ENCODE measurements at regions not wholly inside any gene's neighbourhood (a gene's known extent, or its start where the extent isn't known, plus 50 kb on each side); places are given as distances from the start of the nearest gene placed in this dataset.
"Not testable (repeated sequence)": the region's sequence is repeated elsewhere in the genome, so short reads cannot be mapped to it uniquely, and the experiment has no call there.

DNA sequence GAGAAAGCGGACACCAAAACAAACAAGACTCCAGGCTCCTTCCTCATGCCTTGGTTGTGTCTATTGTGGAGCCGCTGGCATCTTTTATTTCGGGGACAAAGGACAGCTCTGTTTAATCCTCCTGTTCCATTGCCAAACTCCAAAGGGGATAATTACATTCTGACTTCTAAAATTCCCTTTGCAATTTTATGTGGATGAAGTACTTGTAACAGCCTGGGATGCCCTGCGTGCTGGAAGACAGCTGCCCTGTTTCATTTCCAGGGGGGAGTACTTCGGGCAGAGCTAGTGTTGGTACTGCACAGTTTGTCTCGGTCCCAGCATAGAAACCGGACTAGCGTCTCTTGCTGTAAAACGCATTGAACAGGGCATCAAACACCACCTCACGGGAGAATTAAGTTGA lies 90.9 kb downstream of the BAMBI start:
- intact Hi-C loops (cut with DNase I; ENCODE audit: low total_unique reads) = no loop called here
- no peak for DNase-seq (ENCODE audit: low spot score in 2 of 2)
- TF ChIP-seq CTCF (IDR thresholded peaks at IDR 0.05) (no peak), POLR2A (IDR thresholded peaks at IDR 0.05) (no peak)
- WGBS, 2 donors = 64 to 71% methylated on average over 10 of the region's 10 CpGs
- H3K4me3 ChIP-seq (ENCODE audit: low read depth, poor library complexity, severe bottlenecking) = no peak overlapping the region

- 43 to 55% methylated on average over 4 of the region's 4 CpGs for WGBS, 2 donors
- TF ChIP-seq CTCF (IDR thresholded peaks at IDR 0.05) = no peak
- no peak for TF ChIP-seq POLR2A (IDR thresholded peaks at IDR 0.05)
- no peak overlapping the region for H3K4me3 ChIP-seq (ENCODE audit: low read depth, poor library complexity, severe bottlenecking)
- intact Hi-C loops (cut with DNase I; ENCODE audit: low total_unique reads) = no loop called here
- no peak for DNase-seq (ENCODE audit: low spot score in 2 of 2)
Measured at GRCh38 chr10:28769091-28769604, 91.8 kb downstream of the BAMBI start.

- 96 to 97% methylated on average over 23 to 30 of the region's 36 CpGs for WGBS, 2 donors
- DNase-seq (ENCODE audit: low spot score in 2 of 2); intact Hi-C loops (cut with DNase I; ENCODE audit: low total_unique reads); H3K4me3 ChIP-seq (ENCODE audit: low read depth, poor library complexity, severe bottlenecking): not testable (repeated sequence)
Measured at GRCh38 chr10:28771580-28772090, 94.3 kb downstream of the BAMBI start.

GRCh38 chr10:28774051-28774995 lies 97.0 kb downstream of the BAMBI start:
- 84 to 87% methylated on average over 4 of the region's 4 CpGs for WGBS, 2 donors
- H3K4me3 ChIP-seq (ENCODE audit: low read depth, poor library complexity, severe bottlenecking) = no peak overlapping the region
- TF ChIP-seq POLR2A (IDR thresholded peaks at IDR 0.05) = no peak
- TF ChIP-seq CTCF (IDR thresholded peaks at IDR 0.05) = no peak
- intact Hi-C loops (cut with DNase I; ENCODE audit: low total_unique reads) = no loop called here
- no peak for DNase-seq (ENCODE audit: low spot score in 2 of 2)

DNA sequence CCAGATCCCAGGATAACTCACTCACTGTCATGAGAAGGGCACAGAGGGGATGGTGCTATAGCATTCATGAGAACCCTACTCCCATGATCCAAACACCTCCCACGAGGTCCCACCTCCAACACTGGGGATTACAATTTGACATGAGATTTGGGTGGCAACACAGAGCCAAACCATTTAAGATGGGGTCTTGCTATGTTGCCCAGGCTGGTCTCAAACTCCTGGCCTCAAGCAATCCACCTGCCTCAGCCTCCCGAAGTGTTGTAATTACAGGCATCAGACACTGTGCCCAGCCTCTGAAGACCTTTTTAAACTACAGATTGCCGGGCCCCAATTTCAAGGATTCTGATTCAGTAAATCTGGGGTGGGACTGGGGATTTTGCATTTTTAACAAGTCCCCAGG lies 98.5 kb downstream of the BAMBI start:
- 87 to 95% methylated on average over 3 of the region's 3 CpGs for WGBS, 2 donors
- TF ChIP-seq CTCF (IDR thresholded peaks at IDR 0.05) (no peak), POLR2A (IDR thresholded peaks at IDR 0.05) (no peak)
- DNase-seq (ENCODE audit: low spot score in 2 of 2) = no peak
- intact Hi-C loops (cut with DNase I; ENCODE audit: low total_unique reads) = no loop called here
- H3K4me3 ChIP-seq (ENCODE audit: low read depth, poor library complexity, severe bottlenecking) = no peak overlapping the region

DNA sequence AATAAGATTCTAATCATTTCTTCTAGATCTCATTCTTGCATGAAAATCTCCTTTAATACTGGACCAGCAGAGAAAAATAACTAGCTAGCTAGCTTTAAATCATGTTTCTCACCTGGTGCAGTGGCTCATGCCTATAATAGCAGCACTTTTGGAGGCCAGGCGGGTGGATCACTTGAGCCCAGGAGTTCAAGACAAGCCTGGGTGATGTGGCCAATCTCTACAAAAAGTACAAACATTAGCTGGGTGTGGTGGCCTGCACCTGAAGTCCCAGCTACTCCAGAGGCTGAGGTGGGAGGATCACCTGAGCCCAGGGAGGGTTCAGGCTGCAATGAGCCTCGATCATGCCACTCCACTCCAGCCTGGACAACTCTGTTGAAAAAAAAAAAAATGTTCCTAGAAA lies 99.2 kb downstream of the BAMBI start:
- 89 to 93% methylated on average over 2 of the region's 2 CpGs for WGBS, 2 donors
- TF ChIP-seq POLR2A (IDR thresholded peaks at IDR 0.05) = no peak
- TF ChIP-seq CTCF (IDR thresholded peaks at IDR 0.05) = no peak
- no peak overlapping the region for H3K4me3 ChIP-seq (ENCODE audit: low read depth, poor library complexity, severe bottlenecking)
- no peak for DNase-seq (ENCODE audit: low spot score in 2 of 2)
- intact Hi-C loops (cut with DNase I; ENCODE audit: low total_unique reads) = no loop called here

Data from lower leg skin (tissue), 4 donors.